Head of caudate nucleus (tissue), 42 donors: ENCODE measurements at regions not wholly inside any gene's neighbourhood (a gene's known extent, or its start where the extent isn't known, plus 50 kb on each side); places are given as distances from the start of the nearest gene placed in this dataset.

Experiments
- DNase-seq, 42 donors: peaks; one replicate each; pipeline versions ENCODE4 v3.0.0 to v3.0.0-alpha.2; 2020 to 2021; ENCODE audit warnings: mixed read lengths in 7 of 42
- intact Hi-C: fragments of 100-400 bp; cut with DNase I; formaldehyde crosslinking; loops from one replicate; pipeline ENCODE4 v1.15.0; 2022

- DNase-seq, result no peak
- intact Hi-C loops, result no loop called here
Observed at GRCh38 chr11:110830344-110830743, 118.1 kb upstream of the ARHGAP20 start.

GRCh38 chr11:110829873-110830272 lies 117.6 kb upstream of the ARHGAP20 start:
- DNase-seq, result no peak
- intact Hi-C loops, result no loop called here

GRCh38 chr11:110828086-110828485 lies 115.8 kb upstream of the ARHGAP20 start:
- intact Hi-C loops, result no loop called here
- no peak for DNase-seq

GRCh38 chr11:110827276-110827675 lies 115.0 kb upstream of the ARHGAP20 start:
- no peak for DNase-seq
- intact Hi-C loops, result no loop called here

GRCh38 chr11:110824912-110825620 lies 112.8 kb upstream of the ARHGAP20 start:
- intact Hi-C loops, result no loop called here
- no peak for DNase-seq

- intact Hi-C loops, result no loop called here
- DNase-seq, result no peak
Observed at GRCh38 chr11:110818032-110818687, 105.9 kb upstream of the ARHGAP20 start.

- DNase-seq, result no peak
- intact Hi-C loops, result no loop called here
Observed at GRCh38 chr11:110812086-110812733, 100.0 kb upstream of the ARHGAP20 start.

- no peak for DNase-seq
- intact Hi-C loops, result no loop called here
Observed at GRCh38 chr11:110809417-110810199, 97.4 kb upstream of the ARHGAP20 start.

- no peak for DNase-seq
- intact Hi-C loops, result no loop called here
Observed at GRCh38 chr11:110808248-110808647, 96.0 kb upstream of the ARHGAP20 start.

GRCh38 chr11:110807801-110808200 lies 95.6 kb upstream of the ARHGAP20 start:
- intact Hi-C loops, result no loop called here
- no peak for DNase-seq

GRCh38 chr11:110805756-110806155 lies 93.5 kb upstream of the ARHGAP20 start:
- no peak for DNase-seq
- intact Hi-C loops, result no loop called here

- intact Hi-C loops, result no loop called here
- DNase-seq, result no peak
Observed at GRCh38 chr11:110802162-110802561, 89.9 kb upstream of the ARHGAP20 start.

GRCh38 chr11:110801328-110801727 lies 89.1 kb upstream of the ARHGAP20 start:
- intact Hi-C loops, result no loop called here
- no peak for DNase-seq

- peak in 6 of 42 donors; percentile 6 to 60 (median 30) for DNase-seq
- intact Hi-C loops, result no loop called here
Observed at GRCh38 chr11:110798201-110798900, 86.1 kb upstream of the ARHGAP20 start.

GRCh38 chr11:110797453-110797852 lies 85.2 kb upstream of the ARHGAP20 start:
- intact Hi-C loops, result no loop called here

GRCh38 chr11:110795112-110795624 lies 82.9 kb upstream of the ARHGAP20 start:
- no peak for DNase-seq
- intact Hi-C loops, result no loop called here

More at GRCh38 chr11:110797453-110797852, 85.2 kb upstream of the ARHGAP20 start:
- DNase-seq, result peak in 8 of 42 donors; percentile 10 to 45 (median 16)

- DNase-seq, result peak in 4 of 42 donors; percentile 23 to 44 (median 34)
- intact Hi-C loops, result no loop called here
Observed at GRCh38 chr11:110793556-110793955, 81.3 kb upstream of the ARHGAP20 start.

GRCh38 chr11:110791621-110792020 lies 79.4 kb upstream of the ARHGAP20 start:
- DNase-seq, result no peak
- intact Hi-C loops, result no loop called here

GRCh38 chr11:110787680-110788079 lies 75.4 kb upstream of the ARHGAP20 start:
- intact Hi-C loops, result no loop called here

More at GRCh38 chr11:110787680-110788079, 75.4 kb upstream of the ARHGAP20 start:
- no peak for DNase-seq
